AG04449 (cell line): ENCODE measurements at regions not wholly inside any gene's neighbourhood (a gene's known extent, or its start where the extent isn't known, plus 50 kb on each side); places are given as distances from the start of the nearest gene placed in this dataset.

Experiments
- CTCF ChIA-PET: fragments of 350-600 bp; formaldehyde crosslinking; extraction: SDS; loops from one replicate; lab custom pipeline; 2021; ENCODE audit warnings: antibody characterized with exemption; lab: Yijun Ruan, JAX
- POLR2A ChIA-PET: fragments of 400-600, 350-600 bp; formaldehyde crosslinking; extraction: SDS; loops from one replicate; lab custom pipeline; 2020; ENCODE audit warnings: antibody characterized with exemption, inconsistent platforms; lab: Yijun Ruan, JAX
- DNase-seq: peaks from one replicate; pipeline ENCODE4 v3.0.0-alpha.2; 2010; ENCODE audit warnings: low read depth, low spot score
- H3K4me3 ChIP-seq: 2 replicates; pipeline ENCODE4 v1.5.1; 2011; ENCODE audit warnings: low read depth, mild to moderate bottlenecking, control low read depth, low read length
- TF ChIP-seq, protein P1 (sequence below): IDR thresholded peaks from one replicate; pipeline ENCODE4 v1.5.1; 2011; ENCODE audit warnings: mild to moderate bottlenecking, moderate library complexity, low read length, control low read depth, inconsistent platforms; ENCODE audit not compliant: insufficient read depth; ENCODE audit errors: missing control alignments

DNA sequence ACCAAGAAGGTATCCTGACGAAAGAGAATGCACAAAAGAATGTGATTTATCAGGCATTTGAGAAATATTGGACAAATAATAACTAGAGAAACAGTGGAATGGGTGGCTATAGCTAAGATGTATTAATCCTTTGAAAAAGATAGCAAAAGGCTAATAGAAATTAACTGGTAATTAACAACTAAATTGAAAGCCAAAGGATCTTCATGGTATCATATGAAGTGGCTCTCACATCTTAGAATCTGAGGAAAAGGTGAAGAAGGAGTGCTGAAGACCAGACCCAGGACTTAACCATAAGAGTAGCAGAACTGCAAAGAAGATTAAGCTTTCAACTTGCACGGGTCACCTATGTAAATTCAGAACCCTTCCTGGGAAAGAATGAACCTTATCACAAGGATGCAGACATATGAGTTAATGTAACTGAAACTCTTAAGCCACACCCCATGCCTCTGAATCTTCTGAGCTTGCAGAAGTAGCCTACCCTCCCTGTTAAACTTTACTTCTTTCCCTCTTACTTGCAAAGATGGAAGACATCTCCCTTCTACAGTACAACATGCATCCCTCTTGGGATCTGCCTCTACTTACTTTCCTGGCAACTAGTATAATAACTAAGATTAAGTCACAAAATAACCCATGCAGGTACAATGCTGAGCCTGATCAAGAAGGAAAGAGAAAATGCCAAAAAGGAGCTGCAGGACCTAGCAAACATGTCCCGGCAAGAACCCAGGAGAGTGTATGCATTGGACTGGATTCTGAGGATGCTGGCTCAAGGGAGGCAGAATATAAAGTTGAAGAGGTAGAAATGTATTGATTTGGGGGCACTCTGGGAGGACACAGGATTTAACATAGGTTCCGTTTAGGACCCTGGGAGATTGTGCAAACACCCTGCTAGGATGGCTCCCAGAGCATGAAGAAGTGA is 395.5 kb upstream of the SLC30A5 start:
- CTCF ChIA-PET = no interaction called here
- no peak for DNase-seq
- no peak overlapping the region for H3K4me3 ChIP-seq
- TF ChIP-seq, protein P1, sequence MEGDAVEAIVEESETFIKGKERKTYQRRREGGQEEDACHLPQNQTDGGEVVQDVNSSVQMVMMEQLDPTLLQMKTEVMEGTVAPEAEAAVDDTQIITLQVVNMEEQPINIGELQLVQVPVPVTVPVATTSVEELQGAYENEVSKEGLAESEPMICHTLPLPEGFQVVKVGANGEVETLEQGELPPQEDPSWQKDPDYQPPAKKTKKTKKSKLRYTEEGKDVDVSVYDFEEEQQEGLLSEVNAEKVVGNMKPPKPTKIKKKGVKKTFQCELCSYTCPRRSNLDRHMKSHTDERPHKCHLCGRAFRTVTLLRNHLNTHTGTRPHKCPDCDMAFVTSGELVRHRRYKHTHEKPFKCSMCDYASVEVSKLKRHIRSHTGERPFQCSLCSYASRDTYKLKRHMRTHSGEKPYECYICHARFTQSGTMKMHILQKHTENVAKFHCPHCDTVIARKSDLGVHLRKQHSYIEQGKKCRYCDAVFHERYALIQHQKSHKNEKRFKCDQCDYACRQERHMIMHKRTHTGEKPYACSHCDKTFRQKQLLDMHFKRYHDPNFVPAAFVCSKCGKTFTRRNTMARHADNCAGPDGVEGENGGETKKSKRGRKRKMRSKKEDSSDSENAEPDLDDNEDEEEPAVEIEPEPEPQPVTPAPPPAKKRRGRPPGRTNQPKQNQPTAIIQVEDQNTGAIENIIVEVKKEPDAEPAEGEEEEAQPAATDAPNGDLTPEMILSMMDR = no peak
- POLR2A ChIA-PET = no interaction called here

DNA sequence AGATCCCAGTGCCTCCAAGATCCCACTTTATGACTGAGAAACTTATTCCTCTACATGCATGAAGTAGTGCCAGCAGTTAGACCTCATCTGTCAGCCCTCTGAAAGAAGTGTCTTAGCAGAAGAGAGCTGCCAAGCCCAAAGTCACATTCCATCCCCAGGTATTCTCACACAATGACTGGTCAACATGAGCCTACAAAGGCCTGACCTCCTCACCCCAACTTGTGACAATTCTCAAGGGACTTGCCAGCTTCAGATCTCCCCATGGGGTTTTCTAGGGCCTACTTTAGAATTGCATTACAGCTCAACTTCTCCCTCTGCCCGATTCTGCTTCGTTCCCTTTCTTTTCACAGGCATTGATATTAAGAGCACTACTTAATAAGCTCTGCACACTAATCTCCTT is 393.8 kb upstream of the SLC30A5 start:
- no peak for DNase-seq
- no peak overlapping the region for H3K4me3 ChIP-seq
- ChIA-PET CTCF (no interaction called here), POLR2A (no interaction called here)
- TF ChIP-seq, protein P1 = no peak

DNA sequence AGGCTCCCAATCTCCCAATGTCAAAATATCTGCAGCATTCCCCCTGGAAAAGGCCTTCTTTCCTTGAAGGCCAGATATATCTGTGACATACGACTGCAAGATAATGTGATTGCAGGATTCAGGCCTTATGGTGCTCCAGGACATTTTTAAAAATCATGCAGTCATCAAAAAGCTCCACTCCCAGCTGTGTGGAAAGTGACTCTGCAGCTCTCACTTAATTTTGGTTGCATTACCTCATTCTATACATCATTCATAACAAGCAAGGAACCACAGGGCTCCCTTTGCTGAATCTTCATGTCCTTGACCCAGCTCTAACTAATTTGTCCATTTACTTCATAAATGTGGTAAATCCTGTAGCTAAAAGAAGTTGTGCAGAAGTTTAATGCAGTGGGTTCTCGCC is 386.2 kb upstream of the SLC30A5 start:
- no peak overlapping the region for H3K4me3 ChIP-seq
- no peak for DNase-seq
- ChIA-PET POLR2A (no interaction called here), CTCF (no interaction called here)
- TF ChIP-seq, protein P1 = no peak

DNA sequence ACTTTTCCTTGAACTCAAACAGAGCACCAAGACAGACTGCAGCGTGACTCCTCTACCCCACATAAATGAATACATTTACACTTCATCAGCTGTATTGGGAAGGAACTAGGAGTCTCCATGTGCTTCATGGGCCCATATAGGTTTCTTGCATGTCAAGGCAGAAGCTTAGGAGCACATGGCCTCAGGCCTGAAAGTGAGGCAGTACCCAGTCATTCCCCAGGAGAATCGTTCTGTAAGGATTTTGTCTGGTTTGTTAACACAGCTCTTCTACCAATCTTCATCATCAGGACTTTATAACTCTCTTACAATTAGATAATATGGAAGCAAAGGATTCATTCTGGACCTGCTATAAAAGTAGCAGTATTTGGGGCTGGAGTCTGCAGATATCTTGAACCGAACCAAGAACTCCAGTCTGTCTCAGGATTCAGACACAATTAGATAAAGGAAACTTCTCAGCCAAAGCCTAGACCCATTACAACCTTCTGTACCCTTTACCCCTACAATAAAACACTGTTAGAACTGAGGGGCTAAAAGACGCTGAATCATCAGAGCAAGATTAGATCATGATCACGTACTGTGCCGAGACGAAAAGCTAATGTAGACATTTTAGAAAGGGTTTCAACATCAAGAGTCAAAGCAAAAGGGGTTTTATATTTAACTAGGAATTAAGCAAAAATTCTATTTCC is 385.5 kb upstream of the SLC30A5 start:
- H3K4me3 ChIP-seq = no peak overlapping the region
- no peak for DNase-seq
- ChIA-PET CTCF (no interaction called here), POLR2A (no interaction called here)
- TF ChIP-seq, protein P1 = no peak

DNA sequence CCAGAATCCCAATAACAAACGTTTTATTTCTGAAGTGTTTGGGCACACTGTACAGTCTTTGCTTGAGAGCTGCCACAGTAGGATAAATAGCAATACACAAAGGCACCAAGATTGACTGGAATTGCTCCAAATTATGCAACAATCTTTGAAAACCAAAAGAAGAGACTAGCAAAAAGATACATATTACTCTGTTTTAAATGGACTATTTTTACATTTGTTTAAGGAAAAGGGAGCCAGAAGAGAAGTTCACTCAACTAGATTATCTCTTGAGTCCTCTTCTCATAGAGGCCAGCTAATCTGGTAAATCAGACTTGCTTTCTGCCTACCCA is 385.0 kb upstream of the SLC30A5 start:
- CTCF ChIA-PET = no interaction called here

DNA sequence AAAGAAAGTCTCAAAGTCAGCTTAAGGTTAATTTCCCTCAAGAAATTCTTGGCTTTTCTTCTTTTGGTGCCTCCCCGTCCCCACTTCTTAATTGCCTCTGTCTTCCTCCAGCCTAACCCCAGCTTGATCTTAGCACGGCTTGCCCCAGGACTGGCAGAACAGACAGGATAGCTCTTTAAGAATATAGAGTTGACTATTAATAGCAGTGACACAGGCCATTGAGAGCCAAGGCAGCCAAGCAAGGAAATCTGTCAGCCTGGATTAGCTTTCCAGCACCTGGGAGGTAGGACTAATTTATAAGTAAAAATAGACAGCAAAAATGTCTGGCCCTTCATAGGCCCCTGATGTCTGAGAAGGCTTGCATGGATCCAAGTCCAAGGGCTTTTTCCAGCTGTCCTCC is 384.6 kb upstream of the SLC30A5 start:
- CTCF ChIA-PET = no interaction called here
- POLR2A ChIA-PET = no interaction called here
- TF ChIP-seq, protein P1 = no peak
- no peak for DNase-seq
- no peak overlapping the region for H3K4me3 ChIP-seq

More for the DNA sequence above, 385.0 kb upstream of the SLC30A5 start:
- POLR2A ChIA-PET = no interaction called here
- no peak for DNase-seq
- H3K4me3 ChIP-seq = no peak overlapping the region
- TF ChIP-seq, protein P1 = no peak
